ENCODE measurements at regions not wholly inside any gene's neighbourhood (a gene's known extent, or its start where the extent isn't known, plus 50 kb on each side); places are given as distances from the start of the nearest gene placed in this dataset.

- DNase-seq (ENCODE audit: low spot score in 2 of 2), result no peak
- Histone ChIP-seq H3K27me3 (no peaks in the 10 kb centered on the region), H3K4me3 (no peak overlapping the region), H3K9me3 (no peaks in the 10 kb centered on the region), H3K27ac (no peak overlapping the region), H3K36me3 (no peaks in the 10 kb centered on the region), H3K4me1 (no peaks in the 10 kb centered on the region)
- no peak for TF ChIP-seq CTCF (IDR thresholded peaks at IDR 0.05)
- TF ChIP-seq POLR2A (IDR thresholded peaks at IDR 0.05), result no peak
- no peak for TF ChIP-seq POLR2AphosphoS5 (IDR thresholded peaks at IDR 0.05)
- TF ChIP-seq EP300 (IDR thresholded peaks at IDR 0.05), result no peak
- WGBS, result 94% methylated on average over 12 of the region's 13 CpGs
These were observed 146.5 kb upstream of the COL21A1 start for GRCh38 chr6:56393615-56394612.

- no peak for DNase-seq (ENCODE audit: low spot score in 2 of 2)
- no peak overlapping the region for H3K27ac ChIP-seq
- no peaks in the 10 kb centered on the region for H3K9me3 ChIP-seq
- no peaks in the 10 kb centered on the region for H3K27me3 ChIP-seq
- no peaks in the 10 kb centered on the region for H3K36me3 ChIP-seq
- TF ChIP-seq CTCF (IDR thresholded peaks at IDR 0.05) (no peak), EP300 (IDR thresholded peaks at IDR 0.05) (no peak), POLR2A (IDR thresholded peaks at IDR 0.05) (no peak), POLR2AphosphoS5 (IDR thresholded peaks at IDR 0.05) (no peak)
- no peak overlapping the region for H3K4me3 ChIP-seq
- H3K4me1 ChIP-seq, result peaks cover 20% of the 10 kb centered on the region
These were observed 141.0 kb upstream of the COL21A1 start for GRCh38 chr6:56388415-56388755.

GRCh38 chr6:56387621-56388414 lies 140.4 kb upstream of the COL21A1 start:
- no peak for DNase-seq (ENCODE audit: low spot score in 2 of 2)
- no peaks in the 10 kb centered on the region for H3K9me3 ChIP-seq
- H3K4me3 ChIP-seq, result no peak overlapping the region
- 70% methylated on average over 1 of the region's 2 CpGs for WGBS
- TF ChIP-seq POLR2AphosphoS5 (IDR thresholded peaks at IDR 0.05), result no peak
- no peak overlapping the region for H3K27ac ChIP-seq
- H3K4me1 ChIP-seq, result peaks cover 20% of the 10 kb centered on the region
- H3K27me3 ChIP-seq, result no peaks in the 10 kb centered on the region
- no peaks in the 10 kb centered on the region for H3K36me3 ChIP-seq

GRCh38 chr6:56386717-56387116 lies 139.3 kb upstream of the COL21A1 start:
- Histone ChIP-seq H3K27me3 (no peaks in the 10 kb centered on the region), H3K27ac (no peak overlapping the region), H3K9me3 (no peaks in the 10 kb centered on the region), H3K4me1 (peaks cover 26% of the 10 kb centered on the region), H3K36me3 (no peaks in the 10 kb centered on the region), H3K4me3 (no peak overlapping the region)
- 87% methylated on average over 1 of the region's 1 CpG for WGBS
- no peak for TF ChIP-seq POLR2AphosphoS5 (IDR thresholded peaks at IDR 0.05)
- no peak for TF ChIP-seq CTCF (IDR thresholded peaks at IDR 0.05)
- no peak for TF ChIP-seq POLR2A (IDR thresholded peaks at IDR 0.05)
- TF ChIP-seq EP300 (IDR thresholded peaks at IDR 0.05), result no peak
- DNase-seq (ENCODE audit: low spot score in 2 of 2), result no peak

- 65% methylated on average over 6 of the region's 6 CpGs for WGBS
- Histone ChIP-seq H3K4me3 (no peak overlapping the region), H3K9me3 (no peaks in the 10 kb centered on the region), H3K27ac (no peak overlapping the region), H3K36me3 (no peaks in the 10 kb centered on the region), H3K4me1 (peaks cover 32% of the 10 kb centered on the region), H3K27me3 (no peaks in the 10 kb centered on the region)
- TF ChIP-seq EP300 (IDR thresholded peaks at IDR 0.05), result no peak
- TF ChIP-seq POLR2A (IDR thresholded peaks at IDR 0.05), result no peak
- no peak for TF ChIP-seq CTCF (IDR thresholded peaks at IDR 0.05)
- TF ChIP-seq POLR2AphosphoS5 (IDR thresholded peaks at IDR 0.05), result no peak
- no peak for DNase-seq (ENCODE audit: low spot score in 2 of 2)
These were observed 138.7 kb upstream of the COL21A1 start for GRCh38 chr6:56385981-56386593.

All from suprapubic skin (tissue), 4 donors.